NB4 (cell line): ENCODE measurements at regions not wholly inside any gene's neighbourhood (a gene's known extent, or its start where the extent isn't known, plus 50 kb on each side); places are given as distances from the start of the nearest gene placed in this dataset.

ENCODE experiments used
- DNase-seq: peaks from one replicate; pipeline ENCODE4 v3.0.0; 2010; ENCODE audit warnings: low read depth
- H3K4me3 ChIP-seq: one replicate; pipeline ENCODE4 v1.5.1; 2011; ENCODE audit warnings: mild to moderate bottlenecking, low read depth, low read length, moderate library complexity
- CTCF ChIP-seq: IDR thresholded peaks from one replicate; pipeline ENCODE4 v1.5.1; 2012; ENCODE audit warnings: low read depth, low read length
- MAX ChIP-seq: IDR thresholded peaks from 2 replicates; pipeline ENCODE4 v1.6.1; 2011; ENCODE audit warnings: low read depth, low read length
- MYC ChIP-seq: IDR thresholded peaks from 2 replicates; pipeline ENCODE4 v1.6.1; 2011; ENCODE audit warnings: low read depth, low read length
- POLR2A ChIP-seq: IDR thresholded peaks from 2 replicates; pipeline ENCODE4 v1.6.1; 2011; ENCODE audit warnings: mild to moderate bottlenecking; ENCODE audit not compliant: insufficient read length; ENCODE audit errors: extremely low read depth

GRCh38 chr17:77501751-77502625 is 361.2 kb downstream of the SEC14L1 start:
- no peak overlapping the region for H3K4me3 ChIP-seq
- no peak for DNase-seq
- TF ChIP-seq MYC, result no peak
- TF ChIP-seq CTCF, result no peak
- TF ChIP-seq POLR2A, result no peak
- TF ChIP-seq MAX, result no peak

- no peak for DNase-seq
- TF ChIP-seq MAX (no peak), MYC (no peak), CTCF (no peak), POLR2A (no peak)
Measured at GRCh38 chr17:77502626-77503292, 362.0 kb downstream of the SEC14L1 start.

GRCh38 chr17:77503293-77503655 is 362.5 kb downstream of the SEC14L1 start:
- no peak for DNase-seq
- H3K4me3 ChIP-seq, result no peak overlapping the region
- TF ChIP-seq POLR2A (no peak), MAX (no peak), MYC (no peak), CTCF (no peak)

More at GRCh38 chr17:77502626-77503292, 362.0 kb downstream of the SEC14L1 start:
- no peak overlapping the region for H3K4me3 ChIP-seq

GRCh38 chr17:77503916-77504651 is 363.3 kb downstream of the SEC14L1 start:
- H3K4me3 ChIP-seq, result no peak overlapping the region
- TF ChIP-seq MAX (no peak), POLR2A (no peak)
- DNase-seq, result no peak

GRCh38 chr17:77504652-77505155 is 363.9 kb downstream of the SEC14L1 start:
- TF ChIP-seq MAX, result no peak
- no peak for TF ChIP-seq POLR2A
- TF ChIP-seq CTCF, result no peak
- no peak for TF ChIP-seq MYC
- DNase-seq, result no peak
- no peak overlapping the region for H3K4me3 ChIP-seq
